ENCODE measurements at regions not wholly inside any gene's neighbourhood (a gene's known extent, or its start where the extent isn't known, plus 50 kb on each side); places are given as distances from the start of the nearest gene placed in this dataset.

DNA sequence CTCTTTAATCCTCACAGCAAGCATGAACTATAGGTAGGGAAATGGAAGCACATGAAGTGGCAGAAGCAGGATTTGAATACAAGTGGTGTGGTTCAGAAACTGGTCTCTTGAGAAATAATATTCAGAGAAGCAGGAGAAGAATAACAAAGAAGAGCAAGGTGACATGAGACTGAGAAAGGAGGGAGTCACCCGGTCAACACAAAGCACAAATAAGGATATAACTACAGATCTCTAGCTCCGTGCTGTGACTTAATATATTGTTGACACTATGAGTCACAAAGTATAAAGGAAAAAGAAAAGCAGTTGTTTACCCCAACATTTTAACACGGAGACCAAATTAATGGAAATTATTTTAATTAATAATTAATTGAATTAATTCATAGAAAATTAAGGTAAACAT is 204.5 kb downstream of the CPE start:
- TF ChIP-seq, protein P1, sequence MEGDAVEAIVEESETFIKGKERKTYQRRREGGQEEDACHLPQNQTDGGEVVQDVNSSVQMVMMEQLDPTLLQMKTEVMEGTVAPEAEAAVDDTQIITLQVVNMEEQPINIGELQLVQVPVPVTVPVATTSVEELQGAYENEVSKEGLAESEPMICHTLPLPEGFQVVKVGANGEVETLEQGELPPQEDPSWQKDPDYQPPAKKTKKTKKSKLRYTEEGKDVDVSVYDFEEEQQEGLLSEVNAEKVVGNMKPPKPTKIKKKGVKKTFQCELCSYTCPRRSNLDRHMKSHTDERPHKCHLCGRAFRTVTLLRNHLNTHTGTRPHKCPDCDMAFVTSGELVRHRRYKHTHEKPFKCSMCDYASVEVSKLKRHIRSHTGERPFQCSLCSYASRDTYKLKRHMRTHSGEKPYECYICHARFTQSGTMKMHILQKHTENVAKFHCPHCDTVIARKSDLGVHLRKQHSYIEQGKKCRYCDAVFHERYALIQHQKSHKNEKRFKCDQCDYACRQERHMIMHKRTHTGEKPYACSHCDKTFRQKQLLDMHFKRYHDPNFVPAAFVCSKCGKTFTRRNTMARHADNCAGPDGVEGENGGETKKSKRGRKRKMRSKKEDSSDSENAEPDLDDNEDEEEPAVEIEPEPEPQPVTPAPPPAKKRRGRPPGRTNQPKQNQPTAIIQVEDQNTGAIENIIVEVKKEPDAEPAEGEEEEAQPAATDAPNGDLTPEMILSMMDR (IDR thresholded peaks at IDR 0.05): no peak
- no peak for TF ChIP-seq POLR2A (IDR thresholded peaks at IDR 0.05)

Measured in lower leg skin (tissue), 3 donors.